ENCODE measurements at regions not wholly inside any gene's neighbourhood (a gene's known extent, or its start where the extent isn't known, plus 50 kb on each side); places are given as distances from the start of the nearest gene placed in this dataset.

- Mint-ChIP-seq H3K4me1 (peaks cover 17% of the 10 kb centered on the region), H3K4me3 (no peak overlapping the region), H3K27ac (no peak overlapping the region), H3K9me3 (no peaks in the 10 kb centered on the region), H3K27me3 (peaks cover 32% of the 10 kb centered on the region), H3K36me3 (ENCODE audit: low read depth) (no peaks in the 10 kb centered on the region)
- DNase-seq: no peak
- no peak for ATAC-seq
These were observed 371.9 kb downstream of the IRS1 start for GRCh38 chr2:226427538-226428307.

GRCh38 chr2:226426292-226426736 is 373.3 kb downstream of the IRS1 start:
- Mint-ChIP-seq H3K4me1 (peaks cover 19% of the 10 kb centered on the region), H3K27me3 (peaks cover 26% of the 10 kb centered on the region), H3K27ac (no peak overlapping the region), H3K9me3 (no peaks in the 10 kb centered on the region), H3K36me3 (ENCODE audit: low read depth) (no peaks in the 10 kb centered on the region), H3K4me3 (no peak overlapping the region)
- DNase-seq: no peak
- peak; percentile 34 for ATAC-seq

- ATAC-seq: no peak
- no peak for DNase-seq
- H3K27me3 Mint-ChIP-seq: peaks cover 15% of the 10 kb centered on the region
- no peak overlapping the region for H3K27ac Mint-ChIP-seq
- H3K36me3 Mint-ChIP-seq (ENCODE audit: low read depth): no peaks in the 10 kb centered on the region
- no peaks in the 10 kb centered on the region for H3K9me3 Mint-ChIP-seq
- no peak overlapping the region for H3K4me3 Mint-ChIP-seq
- H3K4me1 Mint-ChIP-seq: peaks cover 19% of the 10 kb centered on the region
These were observed 374.6 kb downstream of the IRS1 start for GRCh38 chr2:226424971-226425370.

GRCh38 chr2:226423498-226423960 is 376.1 kb downstream of the IRS1 start:
- DNase-seq (peak; percentile 41), ATAC-seq (peak; percentile 82)
- Mint-ChIP-seq H3K27me3 (peaks cover 12% of the 10 kb centered on the region), H3K27ac (peak overlapping the region; percentile 43), H3K36me3 (ENCODE audit: low read depth) (no peaks in the 10 kb centered on the region), H3K9me3 (no peaks in the 10 kb centered on the region), H3K4me3 (peak overlapping the region; percentile 57), H3K4me1 (peaks cover 19% of the 10 kb centered on the region)

- Mint-ChIP-seq H3K9me3 (no peaks in the 10 kb centered on the region), H3K4me3 (no peak overlapping the region), H3K27me3 (peaks cover 12% of the 10 kb centered on the region), H3K4me1 (peaks cover 19% of the 10 kb centered on the region), H3K27ac (no peak overlapping the region), H3K36me3 (ENCODE audit: low read depth) (no peaks in the 10 kb centered on the region)
- ATAC-seq (no peak), DNase-seq (no peak)
These were observed 379.0 kb downstream of the IRS1 start for GRCh38 chr2:226420646-226421045.

GRCh38 chr2:226418521-226418920 is 381.1 kb downstream of the IRS1 start:
- no peaks in the 10 kb centered on the region for H3K36me3 Mint-ChIP-seq (ENCODE audit: low read depth)
- ATAC-seq: no peak

GRCh38 chr2:226414335-226414734 is 385.3 kb downstream of the IRS1 start:
- Mint-ChIP-seq H3K27ac (no peak overlapping the region), H3K4me3 (no peak overlapping the region), H3K4me1 (no peaks in the 10 kb centered on the region), H3K36me3 (ENCODE audit: low read depth) (no peaks in the 10 kb centered on the region), H3K27me3 (peaks cover 12% of the 10 kb centered on the region), H3K9me3 (no peaks in the 10 kb centered on the region)
- ATAC-seq (no peak), DNase-seq (no peak)

More at GRCh38 chr2:226418521-226418920, 381.1 kb downstream of the IRS1 start:
- no peaks in the 10 kb centered on the region for H3K9me3 Mint-ChIP-seq
- no peak overlapping the region for H3K27ac Mint-ChIP-seq
- peaks cover 12% of the 10 kb centered on the region for H3K27me3 Mint-ChIP-seq
- H3K4me3 Mint-ChIP-seq: no peak overlapping the region
- DNase-seq: no peak
- H3K4me1 Mint-ChIP-seq: peaks cover 7% of the 10 kb centered on the region

GRCh38 chr2:226413498-226414130 is 386.0 kb downstream of the IRS1 start:
- ATAC-seq: no peak
- Mint-ChIP-seq H3K4me3 (no peak overlapping the region), H3K27ac (no peak overlapping the region), H3K4me1 (no peaks in the 10 kb centered on the region), H3K27me3 (peaks cover 13% of the 10 kb centered on the region), H3K9me3 (no peaks in the 10 kb centered on the region), H3K36me3 (ENCODE audit: low read depth) (no peaks in the 10 kb centered on the region)
- no peak for DNase-seq

- H3K27ac Mint-ChIP-seq: no peak overlapping the region
- no peaks in the 10 kb centered on the region for H3K9me3 Mint-ChIP-seq
- H3K27me3 Mint-ChIP-seq: peaks cover 17% of the 10 kb centered on the region
- H3K4me3 Mint-ChIP-seq: no peak overlapping the region
- H3K36me3 Mint-ChIP-seq (ENCODE audit: low read depth): no peaks in the 10 kb centered on the region
- ATAC-seq (no peak), DNase-seq (no peak)
- H3K4me1 Mint-ChIP-seq: no peaks in the 10 kb centered on the region
These were observed 387.8 kb downstream of the IRS1 start for GRCh38 chr2:226411727-226412360.

GRCh38 chr2:226411205-226411604 is 388.4 kb downstream of the IRS1 start:
- H3K27ac Mint-ChIP-seq: no peak overlapping the region
- H3K27me3 Mint-ChIP-seq: peaks cover 17% of the 10 kb centered on the region
- no peaks in the 10 kb centered on the region for H3K36me3 Mint-ChIP-seq (ENCODE audit: low read depth)
- H3K4me3 Mint-ChIP-seq: no peak overlapping the region
- no peak for ATAC-seq
- H3K9me3 Mint-ChIP-seq: no peaks in the 10 kb centered on the region
- H3K4me1 Mint-ChIP-seq: peaks cover 2% of the 10 kb centered on the region
- no peak for DNase-seq

- DNase-seq: no peak
- H3K9me3 Mint-ChIP-seq: no peaks in the 10 kb centered on the region
- H3K4me1 Mint-ChIP-seq: peaks cover 2% of the 10 kb centered on the region
- no peak overlapping the region for H3K4me3 Mint-ChIP-seq
- peaks cover 20% of the 10 kb centered on the region for H3K27me3 Mint-ChIP-seq
- no peaks in the 10 kb centered on the region for H3K36me3 Mint-ChIP-seq (ENCODE audit: low read depth)
- no peak overlapping the region for H3K27ac Mint-ChIP-seq
- no peak for ATAC-seq
These were observed 389.3 kb downstream of the IRS1 start for GRCh38 chr2:226410247-226410835.

GRCh38 chr2:226409134-226409533 is 390.5 kb downstream of the IRS1 start:
- H3K27ac Mint-ChIP-seq: no peak overlapping the region
- H3K36me3 Mint-ChIP-seq (ENCODE audit: low read depth): no peaks in the 10 kb centered on the region
- H3K27me3 Mint-ChIP-seq: peaks cover 16% of the 10 kb centered on the region
- no peak overlapping the region for H3K4me3 Mint-ChIP-seq
- DNase-seq: no peak
- peaks cover 2% of the 10 kb centered on the region for H3K4me1 Mint-ChIP-seq
- H3K9me3 Mint-ChIP-seq: no peaks in the 10 kb centered on the region
- ATAC-seq: no peak

- peaks cover 14% of the 10 kb centered on the region for H3K27me3 Mint-ChIP-seq
- no peaks in the 10 kb centered on the region for H3K9me3 Mint-ChIP-seq
- no peak overlapping the region for H3K4me3 Mint-ChIP-seq
- H3K36me3 Mint-ChIP-seq (ENCODE audit: low read depth): no peaks in the 10 kb centered on the region
- ATAC-seq (no peak), DNase-seq (no peak)
- peaks cover 2% of the 10 kb centered on the region for H3K4me1 Mint-ChIP-seq
- no peak overlapping the region for H3K27ac Mint-ChIP-seq
These were observed 391.5 kb downstream of the IRS1 start for GRCh38 chr2:226408141-226408540.

- peaks cover 14% of the 10 kb centered on the region for H3K27me3 Mint-ChIP-seq
- no peaks in the 10 kb centered on the region for H3K9me3 Mint-ChIP-seq
- no peaks in the 10 kb centered on the region for H3K36me3 Mint-ChIP-seq (ENCODE audit: low read depth)
- H3K27ac Mint-ChIP-seq: no peak overlapping the region
- H3K4me3 Mint-ChIP-seq: no peak overlapping the region
- DNase-seq: no peak
- no peak for ATAC-seq
- peaks cover 2% of the 10 kb centered on the region for H3K4me1 Mint-ChIP-seq
These were observed 392.5 kb downstream of the IRS1 start for GRCh38 chr2:226407135-226407534.

Data from activated naive CD8-positive, alpha-beta T cell treated with anti-CD3 and anti-CD28 coated beads, Interleukin-2, amount 50 U/mL, for 24 hours (primary cell).